ENCODE measurements at regions not wholly inside any gene's neighbourhood (a gene's known extent, or its start where the extent isn't known, plus 50 kb on each side); places are given as distances from the start of the nearest gene placed in this dataset.

DNA sequence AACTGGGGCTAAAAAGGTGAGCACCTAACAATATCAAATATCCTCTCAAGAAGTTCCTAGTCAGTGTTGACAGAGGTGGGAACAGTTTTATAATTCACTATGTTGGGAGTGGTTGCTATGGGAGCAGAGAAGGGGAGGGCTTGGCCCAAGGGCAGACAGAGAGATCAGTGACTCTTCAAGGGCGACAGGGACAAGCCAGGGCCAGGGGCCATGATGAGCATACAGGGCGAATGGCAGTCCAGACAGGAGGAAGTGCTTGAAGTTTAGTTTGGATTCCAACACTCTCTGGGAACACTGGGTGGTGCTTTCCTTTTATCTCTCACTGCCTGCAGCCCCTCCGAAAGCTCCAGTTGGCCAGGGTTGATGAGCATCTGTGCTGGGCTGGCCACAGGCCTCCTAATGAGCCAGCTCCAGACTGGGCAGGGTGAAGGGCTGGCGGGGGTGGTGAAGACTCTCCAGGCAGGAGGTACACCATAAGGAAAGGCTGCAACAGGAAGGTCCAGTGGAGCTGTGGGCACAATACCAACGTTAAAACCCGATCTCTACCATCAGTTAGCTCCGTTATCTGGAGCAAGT lies 111.3 kb downstream of the TMEM174 start:
- dilution Hi-C loops (cut with HindIII; ENCODE audit: low sequenced_read_pairs, unreplicated experiment) (no loop called here), intact Hi-C loops (cut with micrococcal nuclease) (no loop called here), in situ Hi-C loops (cut with MboI; ENCODE audit: low sequenced_read_pairs) (no loop called here)
- H2AFZ ChIP-seq (replicated peaks; ENCODE audit: low read length, poor library complexity) = no peak overlapping the region
- H3K9ac ChIP-seq (ENCODE audit: low read depth, low read length) = no peak overlapping the region
- no peak for DNase-seq
- TF ChIP-seq RCOR1 (IDR thresholded peaks at IDR 0.05; ENCODE audit: insufficient replicate concordance, low read length) (no peak), POLR2A (IDR thresholded peaks at IDR 0.05; ENCODE audit: low read depth, low read length) (no peak), RAD21 (IDR thresholded peaks at IDR 0.05; ENCODE audit: low read length) (no peak)
- TF ChIP-seq, protein P1, sequence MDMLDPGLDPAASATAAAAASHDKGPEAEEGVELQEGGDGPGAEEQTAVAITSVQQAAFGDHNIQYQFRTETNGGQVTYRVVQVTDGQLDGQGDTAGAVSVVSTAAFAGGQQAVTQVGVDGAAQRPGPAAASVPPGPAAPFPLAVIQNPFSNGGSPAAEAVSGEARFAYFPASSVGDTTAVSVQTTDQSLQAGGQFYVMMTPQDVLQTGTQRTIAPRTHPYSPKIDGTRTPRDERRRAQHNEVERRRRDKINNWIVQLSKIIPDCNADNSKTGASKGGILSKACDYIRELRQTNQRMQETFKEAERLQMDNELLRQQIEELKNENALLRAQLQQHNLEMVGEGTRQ (IDR thresholded peaks at IDR 0.05; ENCODE audit: low read depth, low read length) = no peak
- BruUV-seq (replicated peaks) = no TSS peak
- WGBS, 2 experiments (ENCODE audit: extremely low coverage in 2 of 2, insufficient read length in 1 of 2) = no CpG with 5 or more reads among the region's 7 CpGs
- ATAC-seq (ENCODE audit: low read depth) = no peak
- H3K4ac ChIP-seq (ENCODE audit: low read depth, low read length) = no peak overlapping the region
- no peak overlapping the region for H3K18ac ChIP-seq (ENCODE audit: low read depth, low read length)
- H2BK120ac ChIP-seq (ENCODE audit: low read depth, low read length) = no peak overlapping the region
- H3K9me3 ChIP-seq (ENCODE audit: control insufficient read depth, insufficient read depth, low read length) = no peaks in the 10 kb centered on the region
- H3K56ac ChIP-seq (ENCODE audit: extremely low read depth, insufficient read depth, low read length) = no peak overlapping the region
- H3K9me1 ChIP-seq (ENCODE audit: insufficient read depth, low read length) = peaks cover 6% of the 10 kb centered on the region; the same call in 1 of the 2 replicates
- no peak overlapping the region; the same call in 1 of the 2 replicates for H2AK5ac ChIP-seq (ENCODE audit: low read depth, low read length)
- H3K27ac ChIP-seq (ENCODE audit: insufficient read depth, low read length) = no peak overlapping the region
- H2BK20ac ChIP-seq (ENCODE audit: low read depth, low read length) = no peak overlapping the region
- ChIA-PET CTCF (interaction anchor here (0.6 kb wide), 1 partner anchor 8 kb away, joined by 3 read pairs; no protein-coding TSS in a partner anchor), POLR2A (ENCODE audit: unreplicated experiment) (no interaction called here)
- no peak overlapping the region for H2BK5ac ChIP-seq (ENCODE audit: low read depth, low read length, poor library complexity, severe bottlenecking)
- no peak overlapping the region for H4K91ac ChIP-seq (ENCODE audit: insufficient read depth, low read depth, low read length)
- H3K4me1 ChIP-seq (ENCODE audit: control insufficient read depth, insufficient read depth, low read length) = peaks cover 6% of the 10 kb centered on the region; the same call in 1 of the 2 replicates
- H3K36me3 ChIP-seq (ENCODE audit: control insufficient read depth, insufficient read depth, low read length) = no peaks in the 10 kb centered on the region
- no peak overlapping the region for H4K5ac ChIP-seq (ENCODE audit: low read depth, low read length)
- H4K20me1 ChIP-seq (ENCODE audit: insufficient read depth, low read length) = no peaks in the 10 kb centered on the region
- no peaks in the 10 kb centered on the region for H3K79me1 ChIP-seq (ENCODE audit: low read depth in 1 of 2, low read length in 2 of 2)
- H3K23ac ChIP-seq (ENCODE audit: low read depth, low read length) = no peak overlapping the region
- H2BK15ac ChIP-seq (ENCODE audit: low read depth, low read length) = no peak overlapping the region
- H3K4me3 ChIP-seq (ENCODE audit: insufficient read depth, low read depth, low read length) = no peak overlapping the region
- H3K27me3 ChIP-seq (ENCODE audit: control insufficient read depth, insufficient read depth, low read length) = peaks cover 11% of the 10 kb centered on the region
- H3K14ac ChIP-seq (replicated peaks; ENCODE audit: low read depth, low read length) = no peak overlapping the region
- no peak overlapping the region for H3K4me2 ChIP-seq (ENCODE audit: low read depth, low read length)
- H4K8ac ChIP-seq (ENCODE audit: low read depth in 2 of 2, low read length in 2 of 2) = no peak overlapping the region
- H2AK9ac ChIP-seq (replicated peaks; ENCODE audit: low read depth, low read length, poor library complexity) = no peak overlapping the region

Measured in IMR-90 (cell line).